ENCODE measurements at regions not wholly inside any gene's neighbourhood (a gene's known extent, or its start where the extent isn't known, plus 50 kb on each side); places are given as distances from the start of the nearest gene placed in this dataset.
A peak's percentile ranks its signal among the peaks of the same experiment; 100 is the strongest.

DNA sequence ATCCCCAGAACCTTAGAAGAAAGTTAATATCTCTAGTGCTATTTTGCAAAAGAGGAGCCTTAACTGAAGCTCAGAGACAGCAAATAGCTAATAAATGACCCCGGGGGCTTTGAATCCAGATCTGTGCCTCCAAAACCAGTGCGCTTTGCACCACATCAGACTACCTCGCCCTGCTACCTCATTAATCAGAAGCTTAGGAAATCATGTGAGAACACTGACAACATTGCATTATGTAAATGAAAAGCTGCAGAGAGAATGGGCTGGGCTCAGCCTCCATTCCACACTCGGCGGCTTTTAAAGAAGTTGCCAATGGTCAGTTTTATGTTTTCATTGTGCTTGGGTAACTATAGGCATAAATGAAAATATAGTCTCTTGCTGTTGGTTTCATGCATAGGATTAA, 54.0 kb upstream of the STMND1 start:
- DNase-seq (ENCODE audit: low read depth), result no peak

DNA sequence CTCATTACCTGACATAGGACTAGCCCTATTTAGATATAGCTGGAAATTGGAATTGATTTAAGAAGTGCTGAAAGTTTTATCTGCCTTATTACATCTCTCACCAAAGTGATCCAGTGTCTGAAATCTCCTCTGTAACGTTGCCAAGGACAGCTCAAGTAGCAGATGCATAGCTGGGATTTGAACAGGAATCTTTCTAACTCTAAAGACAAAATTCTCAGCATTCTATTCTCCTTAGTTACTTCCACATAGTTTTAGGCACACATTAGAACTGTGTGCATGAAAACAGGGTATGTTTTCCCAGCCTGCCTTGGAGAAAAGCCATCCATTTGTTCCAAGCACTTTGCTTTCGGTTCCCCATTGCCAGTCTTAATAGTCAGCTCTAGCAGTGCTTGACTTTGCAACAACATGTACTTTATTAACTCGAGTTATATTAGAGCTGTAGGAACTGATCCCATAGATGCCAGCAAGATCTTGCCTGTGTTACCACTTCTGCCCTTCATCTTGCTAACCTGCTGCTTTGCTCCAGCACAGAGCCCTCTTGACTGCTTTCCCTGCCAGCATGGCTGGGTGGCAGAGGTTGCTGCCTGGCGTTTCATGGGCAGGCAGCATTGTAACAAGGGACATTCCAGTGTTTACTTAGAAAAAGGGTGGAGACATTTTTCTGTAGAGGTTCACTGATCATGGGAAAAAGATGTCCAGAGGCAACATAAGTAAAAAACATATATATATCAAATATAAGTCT, 56.1 kb upstream of the STMND1 start:
- DNase-seq (ENCODE audit: low read depth), result peak; percentile 50

DNA sequence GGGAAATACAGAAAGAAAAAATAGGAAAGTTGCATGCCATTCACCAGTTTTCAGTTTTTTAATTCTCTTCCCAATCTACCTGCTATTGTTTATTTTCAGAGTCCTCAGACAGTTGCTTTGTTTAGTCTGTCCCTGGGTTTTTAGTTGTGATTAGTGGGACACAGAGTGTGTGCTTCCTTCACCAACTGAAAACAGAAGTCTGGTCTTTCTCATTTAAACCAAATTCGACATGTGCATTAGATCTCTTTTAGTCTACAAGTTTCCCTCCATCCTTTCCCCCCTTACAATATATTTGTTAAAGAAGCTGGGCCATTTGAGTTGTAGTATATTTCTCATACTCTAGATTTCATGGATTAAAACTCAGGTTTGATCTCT, 58.7 kb upstream of the STMND1 start:
- no peak for DNase-seq (ENCODE audit: low read depth)

DNA sequence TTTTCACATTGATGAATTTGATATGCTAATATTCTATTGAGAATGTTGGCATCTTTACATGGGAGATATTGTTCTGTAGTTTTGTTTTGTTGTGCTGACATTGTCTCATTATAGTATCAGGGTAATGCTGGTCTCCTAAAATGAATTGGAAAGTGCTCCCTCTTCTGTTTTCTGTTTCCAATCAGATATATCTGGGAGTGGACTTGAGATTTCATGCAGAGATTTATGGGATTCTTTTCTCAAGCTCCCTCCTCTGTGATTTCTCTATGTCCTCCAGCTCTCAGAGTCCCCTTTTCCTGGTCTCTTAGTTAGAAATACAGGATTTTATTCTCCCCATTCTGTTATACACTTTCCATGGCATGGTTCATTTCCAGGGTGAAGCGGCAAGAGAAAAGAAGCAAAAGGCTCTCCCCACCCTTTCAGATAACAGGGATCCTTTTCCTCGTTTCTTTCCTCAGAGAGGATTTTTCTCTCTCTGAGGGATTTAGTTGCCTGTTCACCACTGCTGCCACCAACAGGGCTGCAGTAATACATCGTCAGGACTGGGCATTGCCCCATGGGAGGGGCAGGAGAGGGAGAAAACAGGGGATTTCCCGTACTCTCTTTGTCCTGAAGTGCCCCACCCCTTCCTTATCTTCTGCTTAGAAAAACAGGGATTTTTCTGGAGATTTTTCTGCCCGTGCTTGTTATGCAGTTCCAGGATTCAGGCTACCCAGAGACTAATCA, 59.3 kb upstream of the STMND1 start:
- peak; percentile 81 for DNase-seq (ENCODE audit: low read depth)

DNA sequence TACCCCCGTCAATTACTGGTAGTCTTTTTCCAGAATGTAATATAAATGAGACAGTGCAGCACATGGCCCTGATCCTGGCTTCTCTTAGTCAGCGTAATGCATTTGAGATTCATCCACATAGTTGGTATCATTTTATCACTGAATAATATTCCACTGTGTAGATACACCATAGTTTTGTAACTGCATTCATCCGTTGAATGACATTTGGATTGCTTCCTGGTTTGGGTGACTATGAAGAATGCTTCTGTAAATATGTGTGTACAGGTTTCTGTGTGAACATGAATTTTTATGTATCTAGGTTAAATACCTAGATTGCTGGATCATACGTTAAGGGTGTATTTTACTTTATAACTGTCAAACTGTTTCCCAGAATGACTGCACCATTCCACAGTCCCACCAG, 62.6 kb upstream of the STMND1 start:
- no peak for DNase-seq (ENCODE audit: low read depth)

DNA sequence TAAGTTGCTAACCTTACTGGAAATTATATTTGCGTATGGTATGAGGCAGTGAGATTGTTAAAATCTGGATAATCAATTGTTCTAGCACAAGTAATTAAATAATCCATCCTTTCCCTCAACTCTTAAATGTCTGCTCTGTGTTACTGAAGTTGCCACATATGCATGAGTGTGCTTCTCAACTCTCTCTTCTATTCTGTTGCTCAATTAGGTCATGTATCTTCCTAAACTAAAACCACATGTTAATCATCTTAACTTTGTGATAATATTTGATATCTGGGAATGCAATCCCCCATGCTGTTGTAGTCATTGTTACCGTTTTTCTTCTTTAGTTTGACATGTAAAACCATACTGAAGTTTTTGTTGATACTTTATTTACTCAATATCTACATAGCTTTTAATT, 63.5 kb upstream of the STMND1 start:
- DNase-seq (ENCODE audit: low read depth), result no peak

DNA sequence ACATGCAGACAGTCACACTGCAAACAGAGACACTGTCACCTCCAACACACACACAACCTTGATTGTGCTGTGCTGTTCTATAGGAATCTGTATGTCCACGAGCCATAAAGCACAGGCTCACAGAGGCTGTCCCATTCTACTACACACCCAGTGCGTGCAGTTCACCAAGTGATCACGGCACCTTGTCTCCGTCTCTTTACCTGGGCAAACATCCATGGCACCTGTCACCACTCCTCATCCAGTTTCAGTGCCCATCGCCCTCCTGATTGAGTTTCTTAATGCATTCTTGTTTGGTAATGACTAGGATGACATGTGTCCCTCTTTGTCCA, 65.8 kb upstream of the STMND1 start:
- no peak for DNase-seq (ENCODE audit: low read depth)

DNA sequence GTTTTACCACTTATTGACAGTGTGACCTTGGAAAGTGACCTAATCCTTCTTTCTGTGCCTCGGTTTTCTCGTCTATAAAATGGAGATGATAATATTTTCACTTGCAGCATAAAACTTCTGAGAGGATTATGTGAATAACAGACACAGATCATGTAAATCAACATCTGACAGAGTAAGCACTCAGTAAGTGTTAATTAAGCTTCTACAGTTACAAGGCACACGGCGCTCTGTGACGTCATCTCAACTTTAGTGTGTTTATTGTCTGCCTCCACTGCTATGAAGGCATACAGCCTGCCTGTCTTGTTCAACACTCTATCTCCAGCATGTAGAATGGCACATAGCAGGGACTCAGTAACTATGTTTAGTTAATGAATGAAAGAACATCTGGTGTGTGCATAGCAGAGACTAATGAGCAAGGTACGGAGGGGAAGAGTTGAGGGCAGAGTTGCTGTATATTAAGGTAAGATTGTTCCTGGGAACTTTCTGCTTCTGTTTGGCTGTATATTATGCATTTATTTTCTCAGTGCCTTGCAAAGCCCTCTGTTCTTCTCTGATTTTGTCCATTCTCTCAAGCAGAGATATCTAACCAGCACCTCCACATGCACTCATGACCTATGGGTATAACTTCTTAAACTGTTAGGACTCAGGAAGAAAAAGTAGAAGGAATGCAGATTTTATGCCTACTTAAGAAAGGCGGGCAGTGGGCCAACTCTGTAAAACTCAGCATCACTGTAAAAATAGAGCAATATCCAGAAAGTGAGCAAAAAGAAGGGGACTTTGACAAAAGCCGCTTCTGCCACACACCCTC, 66.4 kb upstream of the STMND1 start:
- DNase-seq (ENCODE audit: low read depth), result no peak

DNA sequence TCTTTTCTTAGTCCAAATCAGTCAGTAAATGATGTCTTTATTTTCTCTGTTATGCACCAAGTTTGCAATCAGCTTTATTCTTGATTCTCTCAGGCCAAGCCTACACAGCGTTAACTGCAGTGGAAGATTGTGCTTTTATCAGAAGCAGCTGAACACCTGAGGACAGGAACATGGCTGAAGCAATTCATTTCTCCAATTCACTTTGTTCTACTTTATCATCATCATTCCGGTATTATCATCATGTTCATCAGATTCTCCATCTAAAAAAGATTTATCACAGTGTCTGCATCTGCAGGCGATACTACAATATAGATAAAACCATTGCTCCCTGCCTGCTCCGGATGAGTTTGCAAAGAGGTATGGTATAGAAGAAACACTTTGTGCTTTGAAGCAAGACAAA, 68.1 kb upstream of the STMND1 start:
- DNase-seq (ENCODE audit: low read depth), result no peak

DNA sequence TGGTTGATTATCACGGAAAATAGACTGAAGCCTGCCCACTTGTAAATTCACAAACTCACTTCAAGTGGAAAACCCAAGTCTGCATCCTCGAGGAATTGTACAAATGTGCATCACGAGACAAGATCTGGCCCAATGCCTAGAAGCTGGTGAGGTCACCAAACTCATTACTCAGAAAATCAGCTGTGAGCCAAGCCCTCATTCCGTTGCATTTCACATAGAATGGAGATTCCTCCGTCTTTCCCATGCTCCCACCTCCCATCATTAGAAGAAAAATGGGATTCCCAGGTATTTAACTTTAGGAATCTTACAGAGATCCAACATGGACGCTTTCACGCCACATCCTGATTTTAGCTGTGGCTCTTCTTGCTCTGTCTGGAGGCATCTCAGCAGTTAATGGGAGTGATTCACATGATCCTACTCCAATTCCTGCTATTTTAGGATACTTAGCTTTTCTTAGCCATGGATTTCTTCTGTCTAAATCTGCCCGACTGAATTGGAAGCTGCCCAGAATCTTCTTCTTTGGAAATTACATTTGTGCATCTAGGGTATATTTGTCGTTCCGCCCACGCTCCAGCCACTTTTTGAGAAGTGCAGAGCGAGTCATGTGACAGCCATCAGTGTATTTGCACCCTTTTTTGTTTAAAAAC, 68.7 kb upstream of the STMND1 start:
- peak; percentile 97 for DNase-seq (ENCODE audit: low read depth)

DNA sequence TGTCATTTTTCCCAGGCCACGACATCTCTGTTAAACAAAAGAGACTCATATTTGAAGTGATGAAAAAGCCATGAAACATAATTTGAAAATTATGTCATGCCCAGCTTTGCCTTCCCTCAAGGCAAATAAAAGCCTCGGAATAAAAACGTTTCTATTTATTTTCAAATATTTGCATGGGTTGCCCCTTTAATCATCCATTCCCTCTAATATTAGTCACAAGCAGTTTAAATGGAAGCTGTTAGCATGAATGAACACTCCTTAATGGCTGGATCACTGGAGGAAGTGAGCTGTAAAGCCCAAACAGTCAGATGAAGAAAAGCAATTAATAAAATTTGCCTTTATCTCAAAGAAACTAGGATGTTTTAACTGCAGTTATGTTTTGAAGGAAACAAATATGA, 69.3 kb upstream of the STMND1 start:
- DNase-seq (ENCODE audit: low read depth), result peak; percentile 88

DNA sequence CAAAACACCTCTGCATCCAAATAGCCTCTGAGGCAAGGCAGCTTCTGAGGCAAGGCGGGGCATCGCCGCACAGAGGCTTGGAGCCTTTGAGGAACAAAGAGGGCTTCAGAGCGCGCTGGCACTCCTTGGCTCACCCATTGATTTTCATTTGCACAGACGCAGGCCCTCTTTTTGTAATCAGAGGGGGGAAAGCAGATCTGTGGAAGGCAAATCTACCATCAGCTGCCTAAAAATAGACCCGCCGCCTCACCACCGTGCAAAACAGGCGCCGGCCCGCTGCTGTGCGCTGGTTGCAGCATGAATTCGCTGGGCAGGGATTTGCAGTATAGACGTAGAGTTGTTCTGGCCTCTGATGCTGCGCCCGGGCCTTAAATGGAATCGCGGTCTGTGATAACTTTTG, 69.9 kb upstream of the STMND1 start:
- no peak for DNase-seq (ENCODE audit: low read depth)

DNA sequence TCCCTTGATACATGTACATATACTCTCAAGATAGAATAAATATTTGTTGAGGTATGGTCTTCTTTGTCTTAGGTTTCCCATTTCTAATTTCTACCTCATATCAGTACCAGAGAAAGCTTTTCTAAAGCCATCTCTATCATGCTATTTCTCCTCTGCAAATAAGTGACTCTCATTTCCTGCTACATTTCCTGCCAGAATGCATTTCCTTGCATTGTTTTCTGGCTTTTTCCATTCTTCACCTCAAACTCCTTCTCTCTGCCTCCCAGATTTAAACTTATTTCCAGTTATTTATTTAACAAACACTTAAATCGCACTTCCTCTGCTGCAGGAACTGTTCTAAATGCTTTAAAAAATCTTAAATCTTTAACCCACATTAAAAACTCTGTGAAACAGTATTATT, 74.4 kb upstream of the STMND1 start:
- DNase-seq (ENCODE audit: low read depth), result no peak

DNA sequence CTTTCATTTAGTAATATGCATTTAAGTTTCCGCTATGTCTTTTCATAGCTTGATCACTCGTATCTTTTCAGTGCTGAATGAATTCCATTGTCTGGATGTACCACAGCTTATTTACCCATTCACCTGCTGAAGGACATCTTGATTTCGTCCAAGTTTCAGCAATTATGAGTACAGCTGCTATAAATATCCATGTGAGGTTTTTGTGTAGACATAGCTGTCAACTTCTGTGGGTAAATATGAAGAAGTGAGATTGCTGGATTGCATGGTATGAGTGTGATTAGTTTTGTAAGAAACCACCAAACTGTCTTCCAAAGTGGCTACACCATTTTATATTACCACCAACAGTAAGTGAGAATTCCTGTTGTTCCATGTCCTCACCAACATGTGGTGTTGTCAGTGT, 79.2 kb upstream of the STMND1 start:
- DNase-seq (ENCODE audit: low read depth), result no peak

DNA sequence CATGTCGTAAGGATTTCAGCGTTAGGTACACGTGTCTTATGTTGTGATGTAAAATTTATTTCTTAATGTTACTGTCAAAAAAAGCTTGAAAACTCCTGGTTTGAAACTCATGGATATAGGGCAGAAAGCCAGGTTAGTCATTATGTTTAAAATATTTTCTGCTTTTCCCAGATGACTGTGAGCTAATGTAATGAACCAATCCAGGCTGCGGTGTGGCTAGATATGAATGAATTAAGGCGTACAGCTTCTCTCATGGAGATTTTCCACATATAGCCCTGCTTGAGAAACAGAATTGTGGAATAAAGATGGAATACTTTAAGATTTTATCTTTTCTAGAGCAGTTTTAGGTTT, 80.3 kb upstream of the STMND1 start:
- no peak for DNase-seq (ENCODE audit: low read depth)

DNA sequence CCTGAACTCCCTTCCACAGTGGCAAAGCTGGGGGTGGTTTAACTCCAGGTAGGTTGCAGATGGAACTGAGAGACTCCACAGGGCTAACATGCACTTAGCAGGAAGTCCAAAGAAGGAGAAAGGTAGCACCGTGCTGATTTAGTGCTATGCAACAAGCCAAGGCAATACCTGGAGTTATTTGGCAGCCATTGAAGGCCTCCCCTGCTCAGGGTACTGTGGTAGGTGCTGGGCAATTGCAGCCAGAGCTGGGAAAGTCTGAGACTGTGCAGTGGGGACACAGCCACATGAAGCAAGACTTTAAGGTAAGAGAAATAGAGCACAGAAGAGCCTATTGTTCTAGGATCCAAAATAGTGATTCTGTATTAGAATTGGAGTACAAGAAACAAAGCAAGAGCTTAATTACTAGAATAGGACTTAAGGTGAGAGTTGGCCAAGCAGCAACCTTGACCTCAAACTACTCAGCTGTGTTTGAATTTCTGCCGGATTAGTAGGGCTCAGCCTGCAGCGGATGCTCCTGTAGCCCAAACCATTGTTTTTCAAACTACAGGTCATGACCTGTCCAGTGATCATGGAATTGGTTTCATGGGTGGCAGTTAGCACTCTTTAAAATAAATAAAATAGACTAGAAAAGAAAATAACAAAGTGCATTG, 80.8 kb upstream of the STMND1 start:
- no peak for DNase-seq (ENCODE audit: low read depth)

DNA sequence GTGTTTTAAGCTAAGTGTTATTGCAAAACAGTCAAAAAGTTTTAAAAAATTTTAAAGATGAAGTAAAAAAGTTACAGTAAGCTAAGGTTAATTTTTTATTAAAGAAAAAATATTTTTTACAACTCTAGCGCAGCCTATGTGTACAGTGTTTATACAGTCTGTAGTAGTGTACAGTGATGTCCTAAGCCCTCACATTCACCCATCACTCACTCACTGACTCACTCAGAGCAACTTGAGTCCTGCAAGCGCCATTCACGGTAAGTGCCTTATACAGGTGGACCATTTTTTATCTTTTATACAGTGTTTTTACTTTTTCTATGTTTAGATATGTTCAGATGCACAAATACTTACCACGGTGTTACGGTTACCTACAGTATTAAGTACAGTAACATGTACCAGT, 83.4 kb upstream of the STMND1 start:
- peak; percentile 27 for DNase-seq (ENCODE audit: low read depth)

DNA sequence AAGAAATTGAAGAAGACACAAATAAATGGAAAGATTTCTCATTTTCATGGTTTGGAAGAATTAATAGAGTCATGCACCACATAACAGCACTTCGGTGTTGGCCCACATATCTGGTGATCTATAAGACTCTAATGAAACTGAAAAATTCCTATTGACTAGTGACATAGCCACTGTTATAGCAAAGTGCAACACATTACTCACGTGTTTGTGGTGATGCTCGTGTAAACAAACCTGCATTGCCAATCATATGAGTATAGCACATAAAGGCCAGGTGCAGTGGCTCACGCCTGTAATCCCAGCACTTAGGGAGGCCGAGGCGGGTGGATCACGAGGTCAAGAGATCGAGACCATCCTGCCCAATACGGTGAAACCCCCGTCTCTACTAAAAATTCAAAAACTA, 84.4 kb upstream of the STMND1 start:
- DNase-seq (ENCODE audit: low read depth), result no peak

DNA sequence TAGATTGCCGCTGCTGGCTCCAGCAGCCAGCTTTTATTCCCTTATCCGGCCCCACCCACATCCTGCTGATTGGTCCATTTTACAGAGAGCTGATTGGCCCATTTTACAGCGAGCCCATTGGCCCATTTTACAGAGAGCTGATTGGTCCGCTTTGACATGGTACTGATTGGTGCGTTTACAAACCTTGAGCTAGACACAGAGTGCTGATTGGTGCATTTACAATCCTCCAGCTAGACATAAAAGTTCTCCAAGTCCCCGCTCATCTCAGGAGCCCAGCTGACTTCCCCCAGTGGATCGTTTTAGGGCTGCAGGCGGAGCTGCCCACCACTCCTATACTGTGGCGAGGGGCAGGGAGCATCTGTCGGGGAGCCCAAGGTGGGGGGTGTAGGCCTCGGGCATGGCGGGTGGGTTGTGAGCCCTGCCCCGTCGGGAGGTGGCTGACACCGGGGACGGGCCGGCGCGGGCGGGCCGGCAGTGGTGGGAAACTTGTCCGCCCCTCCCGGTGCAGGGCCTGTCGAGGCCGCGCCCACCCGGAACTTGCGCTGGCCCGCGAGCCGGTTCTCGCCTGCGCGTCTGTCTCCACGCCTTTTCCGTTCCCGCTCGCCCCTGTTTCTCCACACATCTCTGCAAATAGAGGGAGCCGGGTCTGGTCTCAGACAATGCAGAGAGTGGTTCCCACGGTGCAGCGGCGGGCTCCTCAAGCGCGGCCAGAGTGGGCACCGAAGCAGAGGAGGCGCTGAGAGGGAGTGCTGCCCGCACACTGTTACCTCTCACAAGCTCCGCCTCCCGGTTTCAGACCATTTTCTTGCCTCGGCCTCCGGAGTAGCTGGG, 86.1 kb upstream of the STMND1 start:
- DNase-seq (ENCODE audit: low read depth), result no peak

DNA sequence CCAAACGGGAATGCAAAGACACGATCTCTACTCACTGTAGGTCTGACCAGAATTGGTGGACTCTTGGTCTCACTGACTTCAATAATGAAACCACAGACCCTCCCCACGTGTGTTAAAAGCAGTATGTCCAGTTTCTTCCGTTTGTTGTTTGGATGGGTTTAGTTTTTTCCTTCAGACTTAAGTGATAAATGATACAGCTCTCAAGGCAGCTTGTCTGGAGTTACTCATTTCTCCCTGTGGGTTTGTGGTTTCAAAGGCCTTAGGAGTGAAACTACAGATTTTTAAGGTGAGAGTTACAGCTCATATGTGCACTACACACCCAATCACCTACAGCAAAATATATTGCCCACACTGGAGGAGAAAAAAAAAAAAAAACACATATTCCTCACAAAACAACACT, 86.7 kb upstream of the STMND1 start:
- DNase-seq (ENCODE audit: low read depth), result peak; percentile 90

DNA sequence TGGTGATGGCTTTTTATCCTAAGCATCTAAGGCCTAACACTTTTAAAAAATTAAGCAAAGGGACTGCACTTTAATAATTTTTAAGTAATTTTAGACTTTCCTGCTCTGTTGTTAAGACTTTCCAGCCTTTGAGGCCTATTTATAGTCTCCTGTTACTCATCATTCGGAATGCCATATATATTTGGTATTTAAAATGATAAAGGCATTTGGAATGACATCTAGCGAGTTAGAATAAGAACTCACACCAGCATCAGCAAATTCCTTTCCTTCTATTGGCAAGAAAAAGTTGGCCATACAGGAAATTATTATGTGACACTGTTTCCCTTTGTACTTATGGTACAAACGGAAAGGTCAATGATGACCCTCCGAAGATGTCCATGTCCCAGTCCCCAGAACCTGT, 88.1 kb upstream of the STMND1 start:
- DNase-seq (ENCODE audit: low read depth), result peak; percentile 80

Measured in M059J (cell line).